ENCODE measurements at regions not wholly inside any gene's neighbourhood (a gene's known extent, or its start where the extent isn't known, plus 50 kb on each side); places are given as distances from the start of the nearest gene placed in this dataset.

GRCh38 chr5:35359859-35360258 is 129.6 kb upstream of the PRLR start:
- DNase-seq = no peak

GRCh38 chr5:35357973-35358372 is 127.7 kb upstream of the PRLR start:
- DNase-seq = no peak

GRCh38 chr5:35356725-35357124 is 126.4 kb upstream of the PRLR start:
- no peak for DNase-seq

DNA sequence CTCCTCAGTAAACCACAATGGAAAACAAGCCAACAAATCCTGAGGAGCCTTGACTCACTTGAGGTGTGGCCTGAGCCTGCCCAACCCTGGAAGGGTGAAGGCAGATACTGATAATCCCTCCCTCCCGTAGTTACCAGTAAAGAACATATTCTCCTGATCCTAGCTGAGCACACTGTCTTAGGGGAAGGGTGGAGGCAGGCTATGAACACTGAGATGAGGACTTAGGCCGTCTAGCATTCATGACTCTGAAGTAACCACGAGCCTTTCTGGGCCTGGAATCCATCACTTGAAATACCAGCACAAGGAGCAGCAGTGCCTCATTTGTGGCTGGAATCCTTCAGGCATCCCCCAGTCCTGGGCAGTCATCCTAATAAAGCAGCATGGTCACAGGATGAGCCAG is 124.5 kb upstream of the PRLR start:
- DNase-seq = no peak

DNA sequence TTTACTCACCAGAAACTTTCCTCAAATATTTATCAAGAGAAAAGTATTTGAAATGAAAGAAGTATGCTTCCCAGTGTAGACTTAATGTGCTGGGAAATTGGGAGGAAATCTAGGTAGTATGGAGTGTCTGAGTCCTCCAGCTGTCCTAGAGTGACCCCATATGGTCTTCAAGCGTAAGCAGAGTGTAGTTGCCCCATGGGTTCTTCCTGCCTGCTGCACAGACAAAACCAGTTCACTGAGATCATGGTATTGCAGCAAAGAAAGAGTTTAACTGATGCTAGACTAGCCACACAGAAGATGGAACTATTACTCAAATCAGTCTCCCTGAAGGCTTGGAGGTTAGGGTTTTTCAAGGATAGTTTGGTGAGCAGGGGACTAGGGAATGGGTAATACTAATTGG is 114.9 kb upstream of the PRLR start:
- no peak for DNase-seq

DNA sequence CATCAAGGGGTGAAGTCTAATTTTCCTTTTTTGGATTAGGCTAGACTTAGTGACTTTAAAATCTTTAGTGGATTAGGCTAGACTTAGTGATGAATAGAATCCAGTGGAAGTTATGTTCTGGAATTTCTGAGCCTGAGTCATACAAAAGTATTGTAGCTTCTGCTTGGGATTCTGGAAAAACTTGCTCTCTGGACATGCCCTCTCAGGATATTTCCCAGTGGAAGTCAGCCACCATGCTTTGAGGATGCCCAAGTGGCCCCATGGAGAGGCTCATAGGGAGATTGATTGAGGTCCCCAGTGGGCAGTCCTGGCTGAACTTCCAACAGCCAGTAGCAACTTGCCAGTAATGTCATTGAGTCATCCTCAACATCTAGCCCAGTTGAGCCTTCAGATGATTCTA is 112.4 kb upstream of the PRLR start:
- no peak for DNase-seq

- no peak for DNase-seq
Observed at GRCh38 chr5:35341189-35341588, 110.9 kb upstream of the PRLR start.

- DNase-seq = no peak
Observed at GRCh38 chr5:35339616-35340100, 109.4 kb upstream of the PRLR start.

DNA sequence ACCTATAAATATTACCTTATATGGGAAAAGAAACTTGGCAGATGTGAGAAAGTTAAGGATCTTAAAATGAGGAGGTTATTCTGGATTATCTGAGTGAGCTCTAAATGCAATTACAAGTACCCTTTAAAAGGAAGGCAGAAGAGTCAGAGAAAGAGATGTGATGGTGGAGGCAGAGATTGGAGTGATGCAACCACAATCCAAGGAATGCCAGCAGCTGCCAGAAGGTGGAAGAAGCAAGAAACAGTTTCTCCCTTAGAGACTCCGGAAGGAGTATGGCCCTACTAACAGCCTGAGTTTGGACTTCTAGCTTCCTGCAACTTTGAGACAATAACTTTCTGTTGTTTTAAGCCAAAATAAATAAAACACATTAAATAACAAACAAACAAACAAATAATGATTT is 108.7 kb upstream of the PRLR start:
- no peak for DNase-seq

- DNase-seq = no peak
Observed at GRCh38 chr5:35338157-35338453, 107.8 kb upstream of the PRLR start.

DNA sequence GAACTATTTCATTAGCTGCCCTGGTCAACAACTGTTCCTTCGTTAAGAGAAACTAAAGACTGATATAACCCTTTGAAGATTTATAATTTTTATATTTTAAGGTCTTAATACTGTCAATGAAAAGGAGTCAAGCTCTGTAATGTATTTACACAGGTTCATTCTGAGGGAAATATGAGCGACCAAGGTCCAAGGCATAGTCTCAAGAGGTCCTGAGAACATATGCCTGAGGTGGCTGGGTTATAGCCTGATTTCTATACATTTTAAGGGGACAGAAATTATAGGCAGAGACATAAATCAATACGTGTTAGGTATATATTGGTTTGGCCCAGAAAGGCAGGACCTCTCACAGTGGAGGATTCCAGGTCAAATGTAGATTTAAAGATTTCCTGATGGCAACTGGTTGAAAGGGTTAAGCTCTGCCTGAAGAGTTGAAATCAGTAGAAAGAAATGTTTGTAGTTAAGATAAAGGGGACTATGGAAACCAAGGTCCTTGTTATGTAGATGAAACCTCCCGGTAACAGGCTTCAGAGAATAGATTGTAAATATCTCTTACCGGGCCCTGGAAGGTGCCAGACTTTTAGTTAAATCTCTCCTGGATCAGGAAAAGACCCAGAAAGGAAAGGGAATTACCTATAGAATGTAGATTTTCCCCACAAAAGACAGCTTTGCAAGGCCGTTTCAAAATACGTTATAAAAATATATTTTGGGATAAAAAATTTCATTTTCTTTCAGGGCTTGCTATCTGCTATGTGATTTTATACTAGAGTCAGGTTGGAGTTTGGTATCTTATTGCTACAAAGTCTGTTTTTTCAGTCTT is 107.3 kb upstream of the PRLR start:
- no peak for DNase-seq

- no peak for DNase-seq
Observed at GRCh38 chr5:35336230-35336629, 105.9 kb upstream of the PRLR start.

DNA sequence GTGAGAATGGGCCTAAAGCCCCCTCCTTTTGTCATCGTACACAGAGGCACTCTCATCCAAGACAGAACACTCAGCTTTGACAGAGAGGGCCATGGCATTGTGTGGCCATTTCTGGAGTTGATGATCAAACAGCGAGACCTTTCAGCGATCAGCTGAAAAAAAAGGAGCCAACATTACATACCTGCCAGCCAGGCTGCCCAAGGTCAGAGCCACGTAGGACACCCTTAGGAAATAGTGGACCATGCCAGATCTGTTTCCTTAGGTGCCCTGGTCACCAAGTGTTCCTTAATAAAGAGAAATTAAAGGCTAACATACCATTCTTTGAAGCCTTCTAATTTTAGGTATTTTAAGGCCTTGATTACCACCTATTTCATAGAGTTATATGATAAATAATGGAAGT is 105.5 kb upstream of the PRLR start:
- DNase-seq = no peak

DNA sequence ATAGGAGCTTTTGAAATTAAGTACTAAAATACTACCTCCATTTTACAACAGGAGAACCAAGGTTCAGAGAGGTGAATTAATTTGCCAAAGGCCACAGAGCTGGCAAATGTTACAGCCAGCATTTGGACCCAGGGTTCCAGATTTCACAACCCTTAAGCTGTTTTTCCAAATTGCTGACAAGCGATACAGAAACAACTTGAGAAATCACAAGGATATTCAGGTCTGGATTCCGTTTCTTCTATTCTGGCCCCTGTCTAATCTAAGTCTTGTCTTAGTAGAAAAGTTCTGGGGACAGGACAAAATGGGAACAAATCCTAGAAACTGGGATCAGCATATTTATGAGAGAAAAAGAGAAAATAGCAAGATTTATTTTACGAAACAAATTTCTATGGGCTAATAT is 103.1 kb upstream of the PRLR start:
- no peak for DNase-seq

DNA sequence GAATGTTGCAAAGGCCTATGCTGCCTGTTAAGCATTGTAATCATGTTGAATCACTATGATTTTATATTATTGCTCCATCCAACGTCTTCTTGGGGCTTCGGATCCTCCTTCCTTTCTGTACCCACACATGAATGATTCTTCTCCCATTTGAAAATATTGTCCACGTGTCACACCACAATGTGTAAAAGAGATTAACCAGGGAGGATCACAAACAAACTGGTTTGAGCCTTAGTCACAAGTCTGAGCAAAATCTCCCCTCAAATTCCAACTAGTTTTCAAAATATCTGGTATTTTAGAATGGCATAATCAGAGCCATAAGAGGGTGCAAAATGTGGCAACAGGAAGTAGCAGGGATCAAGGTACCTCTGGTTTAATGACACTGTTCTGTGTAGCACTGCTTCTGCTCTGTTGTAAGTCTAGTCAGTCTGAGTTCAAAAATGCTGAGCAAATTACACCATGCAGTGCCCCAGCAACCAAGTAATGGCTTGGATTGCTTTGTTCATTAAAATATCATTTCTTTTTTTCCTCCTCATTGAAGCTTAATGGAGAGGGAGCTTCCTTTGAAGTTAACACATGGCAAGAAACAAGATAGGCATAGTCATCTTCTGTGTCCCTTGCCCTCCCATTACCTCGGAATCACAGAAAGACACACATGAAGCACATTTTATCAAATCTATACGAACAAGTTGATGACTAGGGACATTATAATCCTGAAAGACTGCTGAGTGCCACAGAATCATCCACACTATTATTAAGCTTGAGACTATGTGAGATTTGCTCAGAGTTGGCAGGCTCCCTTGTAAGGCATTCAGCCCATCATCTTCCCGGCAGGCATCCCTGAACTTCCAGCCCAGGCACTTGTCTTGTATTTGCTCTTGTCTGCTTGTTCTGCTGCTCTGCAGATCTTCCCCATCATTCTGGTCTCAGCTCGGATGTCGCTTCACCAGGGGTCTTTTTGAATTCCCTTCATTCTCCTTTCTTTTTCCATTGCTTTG is 102.0 kb upstream of the PRLR start:
- no peak for DNase-seq

DNA sequence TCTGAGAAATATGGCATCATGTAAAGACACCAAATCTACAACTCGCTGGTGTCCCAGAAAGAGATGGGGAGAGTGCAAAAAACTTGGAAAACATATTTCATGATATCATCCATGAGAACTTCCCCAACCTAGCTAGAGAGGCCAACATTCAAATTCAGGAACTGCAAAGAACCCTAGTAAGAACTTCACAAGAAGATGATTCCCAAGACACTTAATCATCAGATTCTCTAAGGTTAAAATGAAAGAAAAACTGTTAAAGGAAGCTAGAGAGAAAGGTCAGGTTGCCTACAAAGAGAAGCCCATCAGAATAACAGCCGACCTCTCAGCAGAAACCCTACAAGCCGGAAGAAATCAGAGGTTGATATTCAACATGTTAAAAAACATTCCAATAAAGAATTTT is 95.5 kb upstream of the PRLR start:
- DNase-seq = no peak

DNA sequence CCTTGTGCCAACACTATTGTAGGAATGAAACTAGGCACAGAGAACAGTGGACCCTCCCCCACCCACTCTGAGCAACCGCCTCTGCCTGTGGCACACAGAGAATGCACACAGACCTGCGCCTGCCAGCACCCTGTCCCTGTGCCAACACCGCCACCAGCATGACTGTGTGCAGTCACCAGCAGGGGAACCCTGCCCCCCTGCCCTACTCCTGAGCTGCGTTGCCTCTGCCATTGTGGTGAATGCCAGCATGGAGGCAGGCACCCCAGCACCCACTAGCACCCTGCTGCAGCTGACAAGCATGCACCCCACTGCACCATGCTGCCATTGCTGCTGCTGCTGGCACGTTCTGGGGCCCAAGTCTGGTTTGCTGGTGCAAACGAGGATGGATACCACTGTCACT is 94.4 kb upstream of the PRLR start:
- no peak for DNase-seq

DNA sequence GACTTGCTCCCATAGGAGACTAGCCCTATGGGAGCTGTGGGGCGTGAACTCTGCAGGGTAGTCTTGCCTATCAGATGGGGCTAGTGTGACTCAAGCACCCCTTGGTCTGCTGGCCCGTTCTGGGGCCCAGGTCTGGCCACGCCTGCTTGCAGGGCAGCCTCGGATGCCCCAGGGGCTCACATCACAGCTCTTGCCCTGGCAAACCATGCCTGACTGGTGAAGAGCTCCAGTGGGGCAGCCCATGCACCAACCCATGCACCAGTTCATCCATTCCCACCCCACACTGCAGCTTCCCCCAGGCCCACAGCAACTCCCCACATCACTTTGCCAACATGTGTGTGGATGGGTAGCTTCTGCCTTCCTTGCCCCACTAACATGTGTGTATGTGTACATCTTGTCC is 93.9 kb upstream of the PRLR start:
- no peak for DNase-seq

DNA sequence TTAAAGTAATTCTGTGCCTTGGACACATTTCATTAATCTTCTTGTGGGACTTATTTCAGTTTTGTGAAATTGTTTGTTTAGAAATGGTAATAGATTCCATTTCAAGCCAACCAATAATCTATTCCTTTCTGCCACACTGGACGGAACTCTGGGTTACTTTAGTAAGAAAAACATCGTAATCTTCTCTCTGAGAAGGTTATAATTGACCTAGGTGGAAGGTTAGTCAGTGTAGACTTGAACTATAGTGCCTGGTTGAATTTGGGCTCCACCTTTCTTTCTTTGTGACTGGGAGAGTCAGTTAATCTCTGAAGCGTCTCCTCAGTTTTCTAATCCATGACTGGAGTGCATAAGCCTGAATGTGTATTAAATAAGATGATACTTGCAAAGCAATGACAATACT is 89.7 kb upstream of the PRLR start:
- DNase-seq = no peak

- DNase-seq = peak; percentile 6 to 80
Observed at GRCh38 chr5:35319333-35320002, 89.2 kb upstream of the PRLR start.

- no peak for DNase-seq
Observed at GRCh38 chr5:35317586-35317985, 87.3 kb upstream of the PRLR start.

DNA sequence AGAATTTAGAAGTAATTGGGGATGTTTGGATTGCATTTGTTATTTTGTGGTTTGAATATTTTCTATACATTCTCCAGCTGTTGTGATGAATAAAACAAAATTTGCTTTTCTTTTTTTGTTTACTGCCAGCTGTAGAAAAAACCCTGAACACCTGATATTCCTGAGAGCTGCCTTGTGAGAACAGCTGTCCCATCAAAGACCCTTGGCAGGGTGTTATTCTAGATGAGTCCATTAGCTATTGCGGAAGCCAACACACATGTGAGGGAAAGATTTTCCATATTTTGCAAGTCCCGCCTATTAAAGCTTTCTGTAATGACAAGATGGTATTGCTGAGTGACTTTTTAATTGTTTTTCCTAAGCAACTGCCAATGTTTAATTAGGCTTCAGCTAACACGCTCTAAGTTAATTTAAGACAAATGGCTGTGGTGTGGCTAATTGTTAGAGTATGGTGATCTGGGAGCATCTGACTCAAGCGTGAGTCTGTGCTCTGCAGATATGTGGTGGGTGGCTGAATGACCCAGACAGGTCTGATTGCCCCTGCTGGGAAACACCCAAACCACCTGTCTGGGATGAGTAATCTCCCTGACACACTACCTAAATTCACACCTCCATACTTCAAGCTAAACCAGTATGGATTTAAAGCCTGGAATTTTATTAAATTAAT is 86.5 kb upstream of the PRLR start:
- no peak for DNase-seq

DNA sequence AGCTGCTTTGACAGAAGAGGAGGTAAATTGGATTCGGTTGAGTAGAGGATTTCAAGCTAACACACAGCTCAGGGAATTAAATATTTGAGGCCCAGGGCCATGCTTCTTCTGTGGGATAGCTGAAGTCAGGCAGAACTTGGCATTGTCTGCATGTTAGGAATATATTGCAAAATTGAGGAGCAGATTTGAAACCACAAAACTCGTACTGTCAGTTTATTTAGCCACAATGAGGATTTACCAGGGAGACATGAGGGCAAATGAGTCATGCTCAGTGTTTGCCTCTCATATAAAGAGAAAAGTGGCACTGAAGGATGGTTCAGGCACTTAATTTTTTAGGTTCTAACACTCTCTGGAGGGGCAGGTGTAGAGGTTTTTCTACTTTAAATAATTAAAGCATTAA is 83.0 kb upstream of the PRLR start:
- DNase-seq = no peak
